ENCODE measurements at regions not wholly inside any gene's neighbourhood (a gene's known extent, or its start where the extent isn't known, plus 50 kb on each side); places are given as distances from the start of the nearest gene placed in this dataset.

DNA sequence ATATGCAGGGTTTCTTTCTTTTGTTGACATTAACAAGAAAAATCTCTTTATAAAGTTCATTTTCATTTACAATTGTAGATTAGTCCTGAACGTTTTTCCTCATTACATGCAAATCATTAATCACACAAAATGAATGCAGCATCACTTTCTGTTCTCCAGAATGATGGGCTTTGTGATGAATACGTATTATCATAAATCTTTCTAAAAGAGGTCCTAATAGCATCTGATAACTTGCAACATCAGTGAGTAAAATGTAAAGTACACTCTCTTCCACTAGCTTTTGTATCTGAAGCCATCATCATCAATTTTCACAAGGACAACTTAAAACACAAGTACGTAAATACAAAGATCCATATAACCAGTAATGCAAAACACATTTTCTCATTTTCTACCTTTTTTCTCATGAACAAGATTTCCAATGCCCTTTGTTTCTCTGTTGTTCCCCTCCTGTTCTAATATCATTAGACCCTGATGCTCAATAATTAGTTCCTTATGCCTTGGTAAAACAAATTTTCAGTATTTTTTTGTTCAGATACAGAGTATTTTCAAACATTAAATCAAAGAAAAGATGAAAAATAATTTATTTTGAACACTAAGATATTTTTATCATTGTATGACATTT lies 437.4 kb upstream of the MIR17HG start:
- intact Hi-C loops (cut with DNase I): no loop called here
- Histone ChIP-seq H3K9me3 (no peaks in the 10 kb centered on the region), H3K27ac (no peak overlapping the region), H3K27me3 (no peaks in the 10 kb centered on the region), H3K4me3 (no peak overlapping the region), H3K4me1 (no peaks in the 10 kb centered on the region), H3K36me3 (no peaks in the 10 kb centered on the region)
- TF ChIP-seq CTCF (IDR thresholded peaks at IDR 0.05): no peak
- DNase-seq (ENCODE audit: low spot score in 2 of 2): no peak

DNA sequence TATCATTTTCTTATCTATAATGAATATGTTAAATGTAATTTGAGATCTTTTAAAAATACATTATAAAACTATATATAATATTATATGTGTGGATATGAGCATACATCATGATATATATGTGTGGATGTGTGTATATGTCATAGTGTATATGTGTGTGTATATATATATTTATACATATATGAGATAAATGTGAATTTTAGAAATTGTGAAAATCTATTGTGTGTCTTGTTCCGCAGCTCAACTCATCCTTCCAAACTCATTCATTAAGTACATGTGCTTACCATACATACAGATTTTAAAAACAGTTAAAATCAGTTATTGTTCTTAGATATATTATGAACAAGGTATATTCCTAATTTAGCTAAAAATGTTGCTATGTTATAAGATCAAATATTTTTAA lies 435.2 kb upstream of the MIR17HG start:
- Histone ChIP-seq H3K27me3 (no peaks in the 10 kb centered on the region), H3K4me1 (no peaks in the 10 kb centered on the region), H3K27ac (no peak overlapping the region), H3K9me3 (no peaks in the 10 kb centered on the region), H3K36me3 (no peaks in the 10 kb centered on the region), H3K4me3 (no peak overlapping the region)
- no peak for TF ChIP-seq CTCF (IDR thresholded peaks at IDR 0.05)
- DNase-seq (ENCODE audit: low spot score in 2 of 2): no peak
- intact Hi-C loops (cut with DNase I): no loop called here

GRCh38 chr13:90918536-90918935 lies 429.0 kb upstream of the MIR17HG start:
- no peak for TF ChIP-seq CTCF (IDR thresholded peaks at IDR 0.05)
- Histone ChIP-seq H3K4me3 (no peak overlapping the region), H3K27me3 (no peaks in the 10 kb centered on the region), H3K27ac (no peak overlapping the region), H3K36me3 (no peaks in the 10 kb centered on the region), H3K9me3 (no peaks in the 10 kb centered on the region), H3K4me1 (no peaks in the 10 kb centered on the region)
- DNase-seq (ENCODE audit: low spot score in 2 of 2): no peak
- intact Hi-C loops (cut with DNase I): no loop called here

DNA sequence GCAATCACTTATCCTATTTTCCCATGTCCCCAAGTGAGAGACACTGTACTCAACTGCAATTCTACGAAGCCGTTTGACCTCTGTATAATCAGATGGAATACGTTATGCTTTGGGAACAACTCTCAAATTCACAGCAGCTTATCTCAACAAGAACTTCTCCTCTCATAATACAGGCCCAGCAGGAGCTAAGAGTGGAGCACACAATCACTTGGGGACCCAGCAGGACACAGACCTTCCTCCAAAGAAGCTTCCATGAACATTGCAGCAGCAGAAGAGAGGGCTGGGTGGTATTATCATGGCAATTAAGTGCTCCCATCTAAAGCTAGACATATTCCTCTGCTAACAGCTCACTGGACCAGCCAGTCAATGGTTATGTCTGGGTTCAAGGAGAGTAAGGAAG lies 428.3 kb upstream of the MIR17HG start:
- Histone ChIP-seq H3K36me3 (no peaks in the 10 kb centered on the region), H3K9me3 (no peaks in the 10 kb centered on the region), H3K4me3 (no peak overlapping the region), H3K4me1 (no peaks in the 10 kb centered on the region), H3K27me3 (no peaks in the 10 kb centered on the region), H3K27ac (no peak overlapping the region)
- no peak for DNase-seq (ENCODE audit: low spot score in 2 of 2)
- intact Hi-C loops (cut with DNase I): no loop called here
- TF ChIP-seq CTCF (IDR thresholded peaks at IDR 0.05): no peak

DNA sequence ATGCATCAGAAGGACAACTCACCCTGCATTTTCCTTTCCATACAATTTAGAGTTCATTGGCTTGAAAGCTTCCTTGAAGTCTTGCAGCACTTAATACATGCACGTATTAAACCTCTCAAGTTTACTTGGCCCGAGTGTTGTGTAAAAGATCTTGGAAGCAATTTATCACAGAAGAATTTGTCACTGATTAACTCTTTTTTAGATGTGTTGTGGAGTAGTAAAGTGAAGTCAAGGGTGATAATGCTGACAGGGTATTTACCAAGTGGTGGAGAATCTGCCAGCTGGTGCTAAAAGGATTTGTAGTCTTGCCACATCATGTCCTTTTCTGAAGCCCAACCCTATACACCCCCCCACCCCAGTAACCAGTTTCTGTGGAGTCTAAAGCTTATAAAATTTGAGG lies 421.0 kb upstream of the MIR17HG start:
- no peaks in the 10 kb centered on the region for H3K36me3 ChIP-seq
- H3K9me3 ChIP-seq: no peaks in the 10 kb centered on the region
- no peak for TF ChIP-seq CTCF (IDR thresholded peaks at IDR 0.05)
- DNase-seq (ENCODE audit: low spot score in 2 of 2): no peak
- H3K4me3 ChIP-seq: no peak overlapping the region
- no peaks in the 10 kb centered on the region for H3K4me1 ChIP-seq
- intact Hi-C loops (cut with DNase I): no loop called here
- no peaks in the 10 kb centered on the region for H3K27me3 ChIP-seq
- no peak overlapping the region for H3K27ac ChIP-seq

DNA sequence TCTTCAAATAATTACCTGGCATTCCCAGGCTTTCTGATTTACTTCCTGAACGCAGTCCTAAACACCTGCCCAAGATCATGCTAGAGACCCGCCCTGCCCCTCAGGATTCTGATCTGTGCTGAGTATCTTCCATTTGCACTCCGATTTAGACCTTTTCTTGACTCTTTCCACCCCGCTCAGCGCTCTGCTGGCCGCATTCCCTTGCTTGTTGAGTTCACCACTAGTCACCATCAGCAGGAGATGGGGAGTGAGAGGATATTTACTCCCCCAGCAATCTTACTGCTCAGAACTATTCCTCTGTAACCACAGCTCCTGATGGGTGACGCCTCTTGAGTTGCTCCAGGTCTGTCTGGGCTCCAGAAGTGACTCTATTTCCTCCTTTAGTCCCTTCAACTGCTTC lies 419.4 kb upstream of the MIR17HG start:
- no peak for DNase-seq (ENCODE audit: low spot score in 2 of 2)
- H3K9me3 ChIP-seq: no peaks in the 10 kb centered on the region
- intact Hi-C loops (cut with DNase I): no loop called here
- no peak overlapping the region for H3K27ac ChIP-seq
- no peak for TF ChIP-seq CTCF (IDR thresholded peaks at IDR 0.05)
- no peak overlapping the region for H3K4me3 ChIP-seq
- no peaks in the 10 kb centered on the region for H3K36me3 ChIP-seq
- H3K4me1 ChIP-seq: no peaks in the 10 kb centered on the region
- no peaks in the 10 kb centered on the region for H3K27me3 ChIP-seq
